ENCODE measurements at regions not wholly inside any gene's neighbourhood (a gene's known extent, or its start where the extent isn't known, plus 50 kb on each side); places are given as distances from the start of the nearest gene placed in this dataset.

- no peak for DNase-seq (ENCODE audit: low spot score)
Measured at GRCh38 chr1:34270181-34270580, 93.5 kb downstream of the C1orf94 start.

- no peak for DNase-seq (ENCODE audit: low spot score)
Measured at GRCh38 chr1:34272152-34272551, 95.4 kb downstream of the C1orf94 start.

- DNase-seq (ENCODE audit: low spot score) = no peak
Measured at GRCh38 chr1:34275150-34275549, 98.4 kb downstream of the C1orf94 start.

- DNase-seq (ENCODE audit: low spot score) = no peak
Measured at GRCh38 chr1:34276606-34277005, 99.9 kb downstream of the C1orf94 start.

- DNase-seq (ENCODE audit: low spot score) = no peak
Measured at GRCh38 chr1:34277150-34277549, 100.4 kb downstream of the C1orf94 start.

GRCh38 chr1:34278211-34278610 lies 101.5 kb downstream of the C1orf94 start:
- DNase-seq (ENCODE audit: low spot score) = no peak

- no peak for DNase-seq (ENCODE audit: low spot score)
Measured at GRCh38 chr1:34279971-34280370, 103.3 kb downstream of the C1orf94 start.

GRCh38 chr1:34280509-34280908 lies 103.8 kb downstream of the C1orf94 start:
- DNase-seq (ENCODE audit: low spot score) = no peak

GRCh38 chr1:34283142-34283541 lies 106.4 kb downstream of the C1orf94 start:
- DNase-seq (ENCODE audit: low spot score) = no peak

- DNase-seq (ENCODE audit: low spot score) = no peak
Measured at GRCh38 chr1:34286511-34286910, 109.8 kb downstream of the C1orf94 start.

GRCh38 chr1:34290831-34291230 lies 114.1 kb downstream of the C1orf94 start:
- DNase-seq (ENCODE audit: low spot score) = no peak

GRCh38 chr1:34292472-34292871 lies 115.8 kb downstream of the C1orf94 start:
- DNase-seq (ENCODE audit: low spot score) = no peak

- DNase-seq (ENCODE audit: low spot score) = no peak
Measured at GRCh38 chr1:34296059-34296458, 119.4 kb downstream of the C1orf94 start.

GRCh38 chr1:34302798-34303197 lies 126.1 kb downstream of the C1orf94 start:
- DNase-seq (ENCODE audit: low spot score) = no peak

GRCh38 chr1:34303218-34303617 lies 126.5 kb downstream of the C1orf94 start:
- no peak for DNase-seq (ENCODE audit: low spot score)

- no peak for DNase-seq (ENCODE audit: low spot score)
Measured at GRCh38 chr1:34306568-34306967, 129.9 kb downstream of the C1orf94 start.

- DNase-seq (ENCODE audit: low spot score) = no peak
Measured at GRCh38 chr1:34312359-34312758, 135.7 kb downstream of the C1orf94 start.

GRCh38 chr1:34315974-34316373 lies 139.3 kb downstream of the C1orf94 start:
- DNase-seq (ENCODE audit: low spot score) = no peak

- no peak for DNase-seq (ENCODE audit: low spot score)
Measured at GRCh38 chr1:34316773-34317172, 140.1 kb downstream of the C1orf94 start.

GRCh38 chr1:34319218-34319617 lies 142.5 kb downstream of the C1orf94 start:
- no peak for DNase-seq (ENCODE audit: low spot score)

GRCh38 chr1:34320053-34320669 lies 143.5 kb downstream of the C1orf94 start:
- DNase-seq (ENCODE audit: low spot score) = peak; percentile 29

GRCh38 chr1:34322969-34323368 lies 146.3 kb downstream of the C1orf94 start:
- no peak for DNase-seq (ENCODE audit: low spot score)

- no peak for DNase-seq (ENCODE audit: low spot score)
Measured at GRCh38 chr1:34324879-34325440, 148.3 kb downstream of the C1orf94 start.

- DNase-seq (ENCODE audit: low spot score) = no peak
Measured at GRCh38 chr1:34328281-34328799, 151.6 kb downstream of the C1orf94 start.

Measured in RKO (cell line).